Amygdala (tissue), 56 donors: ENCODE measurements at regions not wholly inside any gene's neighbourhood (a gene's known extent, or its start where the extent isn't known, plus 50 kb on each side); places are given as distances from the start of the nearest gene placed in this dataset.
"Not testable (repeated sequence)": the region's sequence is repeated elsewhere in the genome, so short reads cannot be mapped to it uniquely, and the experiment has no call there.

Experiments
- DNase-seq, 56 donors: peaks; one replicate each; lab custom pipeline; 2025; lab: John Stamatoyannopoulos, UW

DNA sequence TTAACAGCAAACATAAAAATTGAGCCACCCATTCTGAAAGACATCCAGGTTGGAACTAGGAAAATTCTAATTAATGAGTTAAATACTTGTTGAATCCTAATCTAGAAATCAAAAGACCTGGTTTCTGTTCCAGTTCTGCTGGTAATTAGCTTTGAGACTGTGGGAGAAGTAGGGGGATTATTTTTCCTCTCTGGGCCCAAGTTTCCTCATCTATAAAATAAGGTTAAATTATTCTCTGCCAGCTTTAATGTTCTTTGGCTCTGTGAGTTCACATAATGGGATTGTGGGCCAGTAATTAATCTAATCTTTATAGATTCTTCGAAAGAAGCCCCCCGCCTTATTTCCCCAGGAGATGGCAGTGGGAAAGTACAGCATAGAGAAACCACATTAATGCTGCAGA lies 104.6 kb downstream of the ENC1 start:
- DNase-seq, result no peak

DNA sequence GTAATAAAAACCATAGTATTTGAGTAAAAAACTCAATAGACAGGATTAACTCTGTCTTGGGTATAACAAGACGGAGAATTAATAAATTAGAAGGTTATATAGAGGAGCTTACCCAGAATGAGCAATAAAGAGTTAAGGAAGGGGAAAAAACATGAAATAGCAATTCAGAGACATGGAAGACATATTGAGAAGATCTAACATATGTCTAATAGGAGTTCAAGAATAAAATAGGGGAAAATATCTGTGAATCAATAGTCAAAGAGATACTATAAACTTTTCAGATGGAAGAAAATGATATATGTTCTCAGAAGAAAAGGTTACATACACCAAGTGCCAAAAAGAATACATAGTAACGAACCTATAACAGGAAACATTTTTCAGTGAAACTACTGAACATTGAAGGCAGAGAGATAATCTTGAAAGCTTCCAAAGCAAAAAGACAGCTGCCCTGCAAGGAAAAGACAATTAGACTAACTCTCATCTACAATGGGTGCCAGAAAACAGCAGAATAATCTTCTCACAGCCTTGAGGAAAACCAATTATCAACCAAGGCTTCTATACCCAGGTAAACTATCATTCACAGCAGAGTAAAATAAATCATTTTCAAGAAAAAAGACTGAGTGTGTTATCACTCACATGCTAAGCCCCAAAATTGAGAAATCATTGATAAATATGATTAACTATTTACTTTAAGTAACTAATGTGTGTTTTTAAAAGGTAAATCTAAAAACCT lies 106.0 kb downstream of the ENC1 start:
- DNase-seq, result no peak

DNA sequence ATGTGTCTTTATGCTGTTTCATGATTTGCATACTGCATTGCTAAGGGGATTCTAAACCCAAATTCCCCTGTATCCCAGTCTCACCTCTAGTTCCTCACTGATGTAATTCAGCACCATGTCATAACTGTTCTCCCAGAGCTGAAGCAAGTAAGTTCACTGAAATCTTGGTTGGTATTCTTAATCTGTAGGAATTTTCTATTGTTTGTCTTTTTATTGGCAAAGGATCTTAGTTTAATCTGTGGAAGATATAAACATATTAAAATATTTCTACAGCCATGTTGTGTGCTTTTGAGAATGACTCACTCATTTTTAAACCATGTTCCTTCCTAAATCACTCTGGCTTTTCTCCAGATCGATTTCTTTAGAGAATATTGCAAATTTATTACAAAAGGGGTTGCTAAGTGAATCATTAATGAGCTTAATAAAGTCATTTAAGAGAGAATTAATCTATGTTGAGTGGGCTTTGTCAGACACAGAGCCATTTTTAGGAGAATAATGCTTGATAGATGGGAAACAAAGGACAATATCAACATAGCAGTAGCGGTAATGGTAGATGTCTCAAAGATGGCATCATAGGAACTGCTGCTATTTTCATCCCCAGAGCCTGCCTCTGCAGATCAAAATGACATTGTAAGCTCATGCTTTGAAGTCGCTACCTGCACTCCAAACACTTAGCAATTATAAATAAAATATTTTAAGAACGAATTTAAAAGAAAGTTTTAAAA lies 110.0 kb downstream of the ENC1 start:
- no peak for DNase-seq

DNA sequence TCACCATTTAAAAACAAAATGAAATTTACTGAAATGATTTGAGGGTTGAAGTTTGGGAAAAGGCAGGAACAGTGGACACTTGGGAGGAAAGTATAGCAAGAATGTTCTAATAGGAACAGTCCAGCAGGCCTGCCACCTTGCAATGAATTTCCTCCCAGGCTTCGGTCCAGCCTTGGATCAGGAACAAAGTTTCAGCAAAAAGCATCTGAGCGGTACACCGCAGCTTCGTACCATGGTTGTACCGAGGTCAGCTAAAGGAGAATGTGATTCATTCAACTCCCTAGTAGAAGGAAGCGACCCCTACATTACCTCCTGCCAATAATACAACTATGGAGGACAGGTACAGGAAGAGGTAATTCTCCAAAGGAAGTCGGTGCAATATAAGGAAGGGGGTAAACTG lies 111.4 kb downstream of the ENC1 start:
- DNase-seq, result no peak

DNA sequence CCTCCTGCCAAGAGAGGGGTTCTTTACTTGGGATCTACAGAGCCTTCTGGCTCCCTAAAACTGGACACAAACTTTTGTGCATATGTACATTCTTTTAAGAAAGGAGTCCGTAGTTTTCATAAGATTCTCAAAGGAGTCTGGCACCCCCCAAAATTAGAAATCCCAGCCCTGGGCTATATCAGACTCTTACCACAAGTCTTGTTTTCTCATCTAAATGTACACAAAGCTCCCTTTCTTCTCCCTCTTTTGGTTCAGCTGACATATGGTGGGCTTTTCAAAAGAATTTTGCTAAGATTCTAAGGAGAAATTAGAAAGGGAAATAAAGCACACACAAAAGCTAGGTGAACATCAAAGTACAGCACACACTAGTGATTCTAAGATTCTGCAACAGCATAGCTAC lies 114.4 kb downstream of the ENC1 start:
- DNase-seq, result no peak

DNA sequence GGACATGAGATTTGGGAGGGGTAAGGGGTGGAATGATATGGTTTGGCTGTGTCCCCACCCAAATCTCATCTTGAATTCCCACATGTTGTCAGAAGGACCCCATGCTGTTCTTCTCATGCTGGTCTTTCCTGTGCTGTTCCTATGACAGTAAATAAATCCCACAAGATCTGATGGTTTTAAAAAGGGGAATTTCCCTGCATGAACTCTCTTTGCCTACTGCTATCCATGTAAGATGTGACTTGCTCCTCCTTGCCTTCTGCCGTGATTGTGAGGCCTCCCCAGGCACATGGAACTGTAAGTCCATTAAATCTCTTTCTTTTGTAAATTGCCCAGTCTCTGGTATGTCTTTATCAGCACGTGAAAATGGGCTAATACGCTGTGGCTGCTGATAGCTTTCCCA lies 115.8 kb downstream of the ENC1 start:
- DNase-seq, result not testable (repeated sequence)

DNA sequence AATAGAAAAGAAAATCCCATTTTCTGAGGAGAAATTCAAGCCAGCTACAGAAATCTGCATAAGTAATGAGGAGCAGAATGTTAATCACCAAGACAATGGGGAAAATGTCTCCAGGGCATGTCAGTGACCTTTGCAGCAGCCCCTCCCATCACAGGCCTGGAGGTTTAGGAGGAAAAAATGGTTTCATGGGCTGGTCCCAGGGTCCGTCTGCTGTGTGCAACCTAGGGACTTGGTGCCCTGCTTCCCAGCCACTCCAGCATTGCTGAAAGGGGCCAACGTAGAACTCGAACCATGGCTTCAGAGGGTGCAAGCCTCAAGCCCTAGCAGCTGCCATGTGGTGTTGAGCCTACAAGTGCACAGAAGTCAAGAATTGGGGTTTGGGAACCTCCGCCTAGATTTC lies 116.8 kb downstream of the ENC1 start:
- not testable (repeated sequence) for DNase-seq

DNA sequence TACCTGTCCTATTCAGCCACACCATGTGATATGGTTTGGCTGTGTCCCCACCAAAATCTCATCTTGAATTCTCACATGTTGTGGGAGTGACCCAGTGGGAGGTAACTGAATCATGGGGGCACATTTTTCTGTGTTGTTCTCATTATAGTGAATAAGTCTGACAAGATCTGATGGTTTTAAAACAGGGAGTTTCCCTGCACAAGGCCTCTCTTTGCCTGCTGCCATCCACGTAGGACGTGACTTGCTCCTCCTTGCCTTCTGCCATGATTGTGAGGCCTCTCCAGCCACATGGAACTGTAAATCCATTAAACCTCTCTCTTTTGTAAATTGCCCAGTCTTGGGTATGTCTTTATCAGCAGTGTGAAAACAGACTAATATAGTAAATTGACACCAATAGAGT lies 117.7 kb downstream of the ENC1 start:
- DNase-seq, result not testable (repeated sequence)

DNA sequence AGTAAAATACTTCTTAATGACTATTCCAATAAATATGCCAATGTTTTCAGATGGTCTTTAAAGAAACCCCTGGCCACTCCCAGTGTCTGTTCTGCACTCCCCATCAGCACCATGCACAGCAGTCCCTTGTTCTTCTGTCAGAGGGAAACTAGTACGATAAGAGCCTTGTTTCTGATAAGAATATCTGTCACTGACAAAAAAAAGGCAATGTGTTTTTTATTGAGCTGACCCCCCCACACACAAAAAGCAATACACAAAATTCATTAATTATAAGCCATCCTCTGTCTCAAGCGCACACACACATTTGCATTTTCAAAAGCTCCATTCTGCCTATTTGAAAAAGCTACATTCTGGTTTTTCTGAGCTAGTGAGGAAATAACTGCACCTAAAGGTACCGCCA lies 119.1 kb downstream of the ENC1 start:
- peak in 2 of 56 donors; percentile 6 to 8 for DNase-seq

DNA sequence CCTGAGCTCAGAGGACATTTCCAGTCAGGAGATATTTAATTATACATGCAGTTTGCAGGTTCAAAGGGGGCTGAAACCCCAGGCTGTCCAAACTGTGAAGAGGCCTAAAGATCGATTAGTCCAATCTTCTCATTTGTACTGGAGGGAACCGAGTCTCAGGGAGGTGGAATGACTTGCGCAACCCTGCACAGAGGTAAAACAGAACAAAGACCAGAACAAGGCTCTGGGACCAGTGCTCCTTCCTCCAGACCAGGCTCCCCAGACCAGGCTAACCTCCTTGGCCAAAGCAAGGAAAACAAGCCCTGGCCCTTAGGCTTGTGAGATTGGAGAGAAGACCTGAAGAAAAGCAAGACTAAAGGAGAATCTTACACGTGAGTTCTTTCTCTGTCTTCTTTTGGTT lies 120.8 kb downstream of the ENC1 start:
- DNase-seq, result no peak

DNA sequence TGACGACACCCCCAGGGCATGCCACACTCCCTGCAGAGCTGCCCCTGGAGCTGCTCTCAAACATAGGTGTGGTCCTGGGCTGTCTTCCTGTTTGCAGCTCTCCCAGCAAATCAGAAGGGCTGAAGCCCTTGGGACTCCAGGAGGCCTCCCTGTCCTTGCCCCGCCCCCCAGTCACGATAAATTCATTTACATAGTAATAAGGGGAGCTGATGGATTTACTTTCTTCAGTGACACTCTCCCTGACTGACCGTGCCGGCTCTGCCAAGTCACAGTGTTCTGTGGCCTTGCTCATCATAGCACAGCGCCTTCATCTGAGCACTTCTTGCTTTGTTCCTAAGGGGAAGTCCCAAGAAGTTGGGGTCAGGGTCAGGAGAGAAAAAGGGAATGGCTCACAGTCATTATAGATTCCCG lies 121.4 kb downstream of the ENC1 start:
- DNase-seq, result no peak

DNA sequence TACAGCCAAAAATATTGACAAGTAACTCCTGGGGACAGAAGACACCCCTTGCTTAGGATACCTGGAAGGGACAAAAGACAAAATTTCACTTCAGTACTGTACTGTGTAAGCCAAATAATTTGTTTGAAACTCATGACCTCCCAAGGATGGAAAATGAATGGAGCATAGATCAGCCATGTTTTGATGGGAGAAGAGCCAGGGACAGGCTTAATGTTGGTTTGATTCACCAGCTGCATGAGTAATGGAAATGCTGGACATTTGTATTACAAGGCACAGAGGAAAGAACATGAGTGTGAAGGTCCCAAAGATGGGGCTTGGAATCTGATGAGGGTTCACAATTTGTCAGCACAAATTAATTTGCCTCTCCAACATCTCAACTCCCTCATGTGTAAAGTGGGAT lies 122.8 kb downstream of the ENC1 start:
- no peak for DNase-seq

DNA sequence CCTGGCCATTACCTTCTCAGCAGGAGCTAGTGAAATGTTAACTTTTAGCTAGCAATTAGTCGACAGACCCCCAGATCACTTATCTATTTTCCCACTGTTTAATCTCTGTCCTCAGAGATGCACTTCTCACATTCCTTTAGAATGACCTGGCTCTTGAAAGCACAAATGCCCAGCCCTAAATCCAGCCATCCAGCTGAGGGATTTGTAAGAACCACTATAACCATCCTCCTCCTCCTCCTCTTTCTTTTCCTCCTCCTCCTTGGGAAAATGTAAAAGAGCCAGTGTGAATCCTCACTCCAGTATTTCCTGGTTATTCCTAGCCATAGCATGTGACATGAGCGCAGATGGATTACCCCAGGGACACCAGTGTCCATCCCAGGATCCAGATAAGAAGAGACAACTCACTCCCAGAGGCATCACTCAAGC lies 124.3 kb downstream of the ENC1 start:
- DNase-seq, result no peak

DNA sequence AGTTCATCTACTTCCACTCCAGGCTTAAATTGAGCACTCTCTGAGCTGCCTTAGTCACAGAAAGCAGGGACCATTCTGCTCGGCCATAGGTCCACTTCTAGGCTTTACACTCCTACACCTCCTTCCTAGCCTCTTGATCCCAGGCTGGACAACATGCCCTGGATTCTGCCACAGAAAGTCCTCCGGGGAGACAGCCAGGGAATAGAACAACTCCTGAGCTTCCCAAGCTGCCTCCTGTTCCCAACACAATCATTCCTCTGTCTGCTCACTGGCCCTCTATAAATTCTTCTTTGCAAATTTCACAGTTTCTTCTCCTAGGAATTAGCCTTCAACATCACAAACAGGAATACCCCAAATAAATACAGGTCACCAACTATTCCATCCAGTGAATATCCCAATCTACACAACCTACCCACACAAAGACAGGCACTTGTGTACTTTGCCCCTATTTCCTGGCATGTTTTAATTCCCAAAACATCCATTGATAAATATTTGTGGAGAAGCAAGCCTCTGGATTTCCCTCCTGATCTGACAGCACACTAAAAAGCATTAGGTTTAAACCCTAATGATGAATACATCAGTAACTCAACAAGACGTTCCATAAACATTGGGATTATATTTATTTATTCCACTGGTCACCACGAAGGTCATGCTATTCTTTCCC lies 125.5 kb downstream of the ENC1 start:
- no peak for DNase-seq

DNA sequence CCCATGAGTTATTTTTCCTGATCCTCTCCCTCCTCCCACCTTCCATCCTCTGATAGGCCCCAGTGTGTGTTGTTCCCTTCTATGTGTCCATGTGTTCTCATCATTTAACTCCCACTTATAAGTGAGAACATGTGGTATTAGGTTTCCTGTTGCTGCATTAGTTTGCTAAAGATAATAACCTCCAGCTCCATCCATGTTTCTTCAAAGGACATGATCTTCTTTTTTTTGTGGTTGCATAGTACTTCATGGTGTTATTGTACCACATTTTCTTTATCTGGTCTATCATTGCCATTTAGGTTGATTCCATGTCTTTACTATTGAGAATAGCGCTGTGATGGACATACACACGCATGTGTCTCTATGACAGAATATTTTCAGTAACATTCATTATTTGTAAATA lies 128.8 kb downstream of the ENC1 start:
- not testable (repeated sequence) for DNase-seq

DNA sequence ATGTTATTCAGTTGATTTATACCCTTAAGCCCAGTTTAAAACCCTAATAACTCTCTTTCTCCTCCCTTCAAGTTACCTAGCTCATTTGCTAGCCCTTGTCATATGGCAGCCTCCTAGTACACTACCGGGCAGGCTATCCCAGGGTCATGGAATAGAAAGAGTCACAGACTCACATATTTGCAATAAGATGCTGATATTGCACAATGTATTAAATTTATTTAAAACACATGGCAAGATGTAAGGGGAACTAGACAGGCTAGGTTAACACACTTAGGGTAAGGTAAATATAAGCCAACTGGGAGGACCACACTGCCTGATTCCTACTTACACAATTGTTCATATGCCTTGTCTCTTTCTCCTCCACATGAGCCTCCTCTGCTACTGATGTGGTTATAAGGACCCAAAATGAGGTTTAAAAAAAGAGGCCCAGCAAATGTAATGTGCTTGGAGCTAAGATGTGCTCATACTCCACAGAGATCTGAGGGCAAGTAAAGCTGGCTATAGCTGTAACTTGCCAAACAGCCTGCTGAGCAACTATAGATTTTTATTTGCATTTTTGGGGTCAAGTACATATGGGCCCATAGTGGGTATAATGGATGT lies 130.0 kb downstream of the ENC1 start:
- DNase-seq, result no peak

DNA sequence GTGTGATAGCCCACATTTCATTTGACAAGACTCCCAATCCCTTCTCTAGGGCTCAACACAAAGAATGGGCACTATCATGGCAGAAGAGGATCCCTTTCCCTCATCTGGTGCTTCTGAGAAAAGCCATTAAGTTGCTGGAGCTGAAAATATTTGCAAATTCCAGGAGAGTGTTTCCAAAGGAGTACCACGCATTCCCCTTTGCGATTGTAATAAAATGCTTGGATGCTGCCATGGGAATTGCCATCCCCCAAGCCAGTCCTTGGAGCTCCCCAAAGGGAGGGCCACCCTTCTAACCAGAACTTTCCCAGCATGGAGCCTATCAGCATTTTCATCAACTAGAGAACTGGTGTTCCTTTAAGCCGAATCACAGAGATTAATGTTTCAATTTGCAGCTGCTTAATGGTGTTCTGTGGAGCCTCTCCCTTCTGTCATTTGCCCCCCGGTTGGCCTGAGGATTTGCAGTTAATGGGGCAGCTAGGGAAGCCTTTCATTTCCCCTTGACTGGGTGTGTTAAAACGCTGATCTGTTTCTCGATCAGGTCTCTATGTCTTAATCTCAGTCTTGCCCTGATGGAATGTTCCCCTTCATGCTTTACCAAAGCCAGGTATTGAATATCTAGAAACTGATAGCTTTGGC lies 133.0 kb downstream of the ENC1 start:
- DNase-seq, result no peak

DNA sequence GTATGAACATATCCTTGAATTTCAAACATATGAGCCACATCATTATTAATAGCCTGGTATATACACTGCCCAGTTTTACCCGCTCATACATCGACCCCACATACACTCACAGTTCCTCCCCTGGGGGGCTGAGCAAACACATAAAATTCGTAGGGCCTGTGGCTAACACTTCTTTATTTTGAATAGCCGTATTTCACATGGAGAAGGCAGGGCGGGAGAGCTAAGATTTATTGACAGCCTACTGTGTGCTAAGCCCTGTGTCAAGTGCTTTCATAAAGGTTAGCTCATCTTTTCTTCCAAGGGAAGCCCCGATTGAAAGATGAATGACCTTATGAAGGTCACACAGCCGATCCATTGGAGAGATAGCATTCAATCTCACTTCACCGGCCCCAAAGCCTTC lies 134.4 kb downstream of the ENC1 start:
- no peak for DNase-seq

DNA sequence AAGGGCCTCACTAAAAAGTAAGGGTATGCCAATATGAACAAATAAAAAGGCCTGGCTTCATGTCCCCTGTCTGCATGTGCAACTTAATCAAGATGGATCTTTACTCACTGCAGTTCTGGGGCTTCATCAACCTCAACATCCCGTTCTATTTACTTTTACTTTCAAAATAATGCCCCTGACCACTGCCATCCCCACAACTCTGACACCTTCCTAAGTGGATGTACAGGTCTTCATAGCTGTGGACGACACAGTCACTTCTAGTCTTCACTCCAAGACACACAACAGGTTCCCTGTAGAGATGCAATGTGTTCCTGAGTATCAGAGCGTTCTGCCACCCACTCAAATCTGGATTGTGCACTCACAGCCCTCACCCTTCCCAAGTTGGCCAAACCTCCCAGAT lies 136.1 kb downstream of the ENC1 start:
- no peak for DNase-seq

DNA sequence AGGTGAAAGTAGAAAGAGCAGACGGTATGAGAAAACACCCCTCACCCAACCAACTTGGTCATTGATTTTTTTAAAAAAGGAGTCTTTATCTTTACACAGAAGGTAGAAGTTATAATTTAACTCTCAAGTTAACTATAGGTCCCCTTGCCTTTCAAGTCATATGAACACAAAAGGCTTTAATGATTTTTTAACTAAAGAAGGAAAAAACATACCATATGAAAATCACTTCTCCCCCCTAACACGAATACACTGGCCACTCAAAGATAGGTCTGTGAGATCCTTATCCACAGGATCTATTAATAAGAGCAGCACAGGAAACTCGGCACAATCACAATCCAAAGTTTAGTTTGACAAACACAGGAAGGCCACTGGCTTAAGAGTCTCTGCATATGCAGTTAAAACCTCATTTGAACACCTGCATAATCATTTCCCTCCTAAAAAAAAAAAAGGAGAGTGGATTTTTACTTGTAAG lies 138.0 kb downstream of the ENC1 start:
- DNase-seq, result no peak
